A549 (cell line): ENCODE measurements at regions not wholly inside any gene's neighbourhood (a gene's known extent, or its start where the extent isn't known, plus 50 kb on each side); places are given as distances from the start of the nearest gene placed in this dataset.

ENCODE experiments used
- CBX8 ChIP-seq: fragments of 200-600 bp; sonication (generic); IDR thresholded peaks from 2 replicates; pipeline ENCODE4 v1.6.1; 2016
- CHD2 ChIP-seq: fragments of 150-350 bp; IDR thresholded peaks from 2 replicates; pipeline ENCODE4 v1.6.1; 2014; ENCODE audit warnings: low read length; ENCODE audit not compliant: partially characterized antibody
- EP300 ChIP-seq, 2 experiments: fragments of >200 bp; sonication (Bioruptor Twin); formaldehyde crosslinking; IDR thresholded peaks; 2 replicates in 1 of 2; 3 replicates in 1 of 2; pipeline ENCODE4 v1.6.1; 2016 to 2017
- FOSL2 ChIP-seq, 2 experiments: fragments of 450-650 bp in 1 of 2; fragments of >200 bp in 1 of 2; sonication (Bioruptor Twin) in 1 of 2; formaldehyde crosslinking; IDR thresholded peaks; 2 replicates each; pipeline versions ENCODE4 v1.5.0 to v1.6.1; 2016 to 2020; ENCODE audit warnings: mild to moderate bottlenecking in 1 of 2, moderate library complexity in 1 of 2
- HEYL ChIP-seq: fragments of 250-450 bp; sonication (Bioruptor Pico); IDR thresholded peaks from 2 replicates; pipeline ENCODE4 v1.8.0; 2021; ENCODE audit warnings: mild to moderate bottlenecking, moderate library complexity
- KDM1A ChIP-seq: fragments of 200-600 bp; sonication (generic); IDR thresholded peaks from 2 replicates; pipeline ENCODE4 v1.6.1; 2016; ENCODE audit warnings: low read depth, mild to moderate bottlenecking
- SREBF2 ChIP-seq: fragments of 450-650 bp; IDR thresholded peaks from 2 replicates; pipeline ENCODE4 v1.6.1; 2014; ENCODE audit warnings: mild to moderate bottlenecking, moderate library complexity
- TP53 ChIP-seq: fragments of 250-450 bp; sonication (Bioruptor Pico); IDR thresholded peaks from 2 replicates; pipeline ENCODE4 v1.5.0; 2021; ENCODE audit warnings: mild to moderate bottlenecking, moderate library complexity
- TF ChIP-seq, protein P1 (sequence below): fragments of >200 bp; sonication (Bioruptor Twin); formaldehyde crosslinking; IDR thresholded peaks from 3 replicates; pipeline ENCODE4 v1.5.1; 2016

GRCh38 chr20:40960101-40960500 is 68.5 kb upstream of the TOP1 start:
- TF ChIP-seq, protein P1, sequence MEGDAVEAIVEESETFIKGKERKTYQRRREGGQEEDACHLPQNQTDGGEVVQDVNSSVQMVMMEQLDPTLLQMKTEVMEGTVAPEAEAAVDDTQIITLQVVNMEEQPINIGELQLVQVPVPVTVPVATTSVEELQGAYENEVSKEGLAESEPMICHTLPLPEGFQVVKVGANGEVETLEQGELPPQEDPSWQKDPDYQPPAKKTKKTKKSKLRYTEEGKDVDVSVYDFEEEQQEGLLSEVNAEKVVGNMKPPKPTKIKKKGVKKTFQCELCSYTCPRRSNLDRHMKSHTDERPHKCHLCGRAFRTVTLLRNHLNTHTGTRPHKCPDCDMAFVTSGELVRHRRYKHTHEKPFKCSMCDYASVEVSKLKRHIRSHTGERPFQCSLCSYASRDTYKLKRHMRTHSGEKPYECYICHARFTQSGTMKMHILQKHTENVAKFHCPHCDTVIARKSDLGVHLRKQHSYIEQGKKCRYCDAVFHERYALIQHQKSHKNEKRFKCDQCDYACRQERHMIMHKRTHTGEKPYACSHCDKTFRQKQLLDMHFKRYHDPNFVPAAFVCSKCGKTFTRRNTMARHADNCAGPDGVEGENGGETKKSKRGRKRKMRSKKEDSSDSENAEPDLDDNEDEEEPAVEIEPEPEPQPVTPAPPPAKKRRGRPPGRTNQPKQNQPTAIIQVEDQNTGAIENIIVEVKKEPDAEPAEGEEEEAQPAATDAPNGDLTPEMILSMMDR: no peak
- TF ChIP-seq FOSL2 (IDR thresholded peaks at IDR 0.05) (no peak), FOSL2 (CRISPR knock-in tag; IDR thresholded peaks at IDR 0.05) (no peak), TP53 (CRISPR knock-in tag) (no peak), EP300 (IDR thresholded peaks at IDR 0.05) (no peak), KDM1A (no peak), CHD2 (no peak), HEYL (CRISPR knock-in tag) (no peak), SREBF2 (no peak), CBX8 (no peak)
